Tibial nerve (tissue), 3 donors: ENCODE measurements at regions not wholly inside any gene's neighbourhood (a gene's known extent, or its start where the extent isn't known, plus 50 kb on each side); places are given as distances from the start of the nearest gene placed in this dataset.

ENCODE experiments used
- POLR2A ChIP-seq, 2 donors: fragments of 450-650 bp; IDR thresholded peaks; one replicate each; pipeline ENCODE4 v1.6.1; 2017; ENCODE audit warnings: antibody characterized with exemption in 2 of 2, mild to moderate bottlenecking in 2 of 2, moderate library complexity in 2 of 2
- TF ChIP-seq, protein P1 (sequence below), 5 experiments: fragments of 200-600 bp in 3 of 5; fragments of 450-650 bp in 2 of 5; sonication (generic) in 3 of 5; IDR thresholded peaks; one replicate each; pipeline ENCODE4 v1.5.1; 2016 to 2019; ENCODE audit warnings: antibody characterized with exemption in 5 of 5, mild to moderate bottlenecking in 3 of 5, moderate library complexity in 2 of 5

DNA sequence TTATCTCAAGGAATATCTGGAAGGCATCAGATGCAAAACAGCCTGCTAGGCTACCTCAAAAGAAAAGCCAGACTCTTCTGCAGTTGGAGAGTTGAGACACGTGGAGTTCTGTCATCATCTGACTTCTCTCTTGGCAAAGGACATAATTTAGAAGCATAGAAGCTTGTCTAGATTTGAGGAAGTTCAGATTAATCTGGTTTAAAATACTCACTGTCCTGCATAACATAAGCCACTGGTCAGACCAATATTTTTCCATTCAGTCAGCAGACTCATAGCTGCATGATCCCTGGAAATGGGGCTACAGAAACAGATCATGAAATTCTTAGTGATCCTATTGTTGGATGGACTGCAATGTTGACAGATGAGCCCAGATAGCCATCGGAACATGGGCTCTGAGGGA is 349.0 kb downstream of the TXNL1 start:
- no peak for TF ChIP-seq POLR2A (IDR thresholded peaks at IDR 0.05)
- TF ChIP-seq, protein P1, sequence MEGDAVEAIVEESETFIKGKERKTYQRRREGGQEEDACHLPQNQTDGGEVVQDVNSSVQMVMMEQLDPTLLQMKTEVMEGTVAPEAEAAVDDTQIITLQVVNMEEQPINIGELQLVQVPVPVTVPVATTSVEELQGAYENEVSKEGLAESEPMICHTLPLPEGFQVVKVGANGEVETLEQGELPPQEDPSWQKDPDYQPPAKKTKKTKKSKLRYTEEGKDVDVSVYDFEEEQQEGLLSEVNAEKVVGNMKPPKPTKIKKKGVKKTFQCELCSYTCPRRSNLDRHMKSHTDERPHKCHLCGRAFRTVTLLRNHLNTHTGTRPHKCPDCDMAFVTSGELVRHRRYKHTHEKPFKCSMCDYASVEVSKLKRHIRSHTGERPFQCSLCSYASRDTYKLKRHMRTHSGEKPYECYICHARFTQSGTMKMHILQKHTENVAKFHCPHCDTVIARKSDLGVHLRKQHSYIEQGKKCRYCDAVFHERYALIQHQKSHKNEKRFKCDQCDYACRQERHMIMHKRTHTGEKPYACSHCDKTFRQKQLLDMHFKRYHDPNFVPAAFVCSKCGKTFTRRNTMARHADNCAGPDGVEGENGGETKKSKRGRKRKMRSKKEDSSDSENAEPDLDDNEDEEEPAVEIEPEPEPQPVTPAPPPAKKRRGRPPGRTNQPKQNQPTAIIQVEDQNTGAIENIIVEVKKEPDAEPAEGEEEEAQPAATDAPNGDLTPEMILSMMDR (IDR thresholded peaks at IDR 0.05): no peak
